ENCODE measurements at regions not wholly inside any gene's neighbourhood (a gene's known extent, or its start where the extent isn't known, plus 50 kb on each side); places are given as distances from the start of the nearest gene placed in this dataset.

GRCh38 chr20:60968853-60969720, 283.0 kb upstream of the CDH4 start:
- no peak overlapping the region for H3K4me3 ChIP-seq
- H3K27me3 Mint-ChIP-seq (ENCODE audit: insufficient read depth, low read depth): peaks cover 6% of the 10 kb centered on the region

GRCh38 chr20:60970601-60971000, 281.5 kb upstream of the CDH4 start:
- Histone ChIP-seq H3K4me1 (no peaks in the 10 kb centered on the region), H3K27me3 (peaks cover 6% of the 10 kb centered on the region), H3K9ac (no peak overlapping the region), H3K36me3 (no peaks in the 10 kb centered on the region), H4K20me1 (ENCODE audit: low read depth) (no peaks in the 10 kb centered on the region), H3K9me3 (ENCODE audit: low read depth) (no peaks in the 10 kb centered on the region), H3K79me2 (ENCODE audit: low read depth) (no peaks in the 10 kb centered on the region), H2AFZ (replicated peaks) (no peak overlapping the region), H3K4me3 (no peak overlapping the region), H3F3A (ENCODE audit: low read depth) (no peaks in the 10 kb centered on the region), H3K27ac (no peak overlapping the region), H3K4me2 (no peak overlapping the region)
- H3K27me3 Mint-ChIP-seq (ENCODE audit: insufficient read depth, low read depth): peaks cover 6% of the 10 kb centered on the region
- H3K9me3 Mint-ChIP-seq: no peaks in the 10 kb centered on the region
- no peak overlapping the region for H3K4me3 Mint-ChIP-seq
- H3K27ac Mint-ChIP-seq: no peak overlapping the region
- H3K36me3 Mint-ChIP-seq: no peaks in the 10 kb centered on the region
- TF ChIP-seq EZH2 (IDR thresholded peaks at IDR 0.05): no peak
- TF ChIP-seq EZH2phosphoT487 (IDR thresholded peaks at IDR 0.05): no peak
- TF ChIP-seq CTCF (IDR thresholded peaks at IDR 0.05): no peak
- no peaks in the 10 kb centered on the region for H3K4me1 Mint-ChIP-seq
- DNase-seq (ENCODE audit: low spot score): no peak

More at GRCh38 chr20:60968853-60969720, 283.0 kb upstream of the CDH4 start:
- Histone ChIP-seq H2AFZ (replicated peaks) (no peak overlapping the region), H3K36me3 (no peaks in the 10 kb centered on the region), H3K4me2 (no peak overlapping the region), H3K4me1 (no peaks in the 10 kb centered on the region), H3K9ac (no peak overlapping the region), H3F3A (ENCODE audit: low read depth) (no peaks in the 10 kb centered on the region), H3K27me3 (peaks cover 6% of the 10 kb centered on the region), H3K79me2 (ENCODE audit: low read depth) (no peaks in the 10 kb centered on the region), H3K27ac (no peak overlapping the region), H3K9me3 (ENCODE audit: low read depth) (no peaks in the 10 kb centered on the region), H4K20me1 (ENCODE audit: low read depth) (no peaks in the 10 kb centered on the region)
- Mint-ChIP-seq H3K4me1 (no peaks in the 10 kb centered on the region), H3K4me3 (no peak overlapping the region), H3K9me3 (no peaks in the 10 kb centered on the region), H3K27ac (no peak overlapping the region), H3K36me3 (no peaks in the 10 kb centered on the region)
- no peak for DNase-seq (ENCODE audit: low spot score)
- TF ChIP-seq EZH2phosphoT487 (IDR thresholded peaks at IDR 0.05): no peak
- no peak for TF ChIP-seq EZH2 (IDR thresholded peaks at IDR 0.05)
- TF ChIP-seq CTCF (IDR thresholded peaks at IDR 0.05): no peak

GRCh38 chr20:60974022-60974421, 278.0 kb upstream of the CDH4 start:
- no peak for DNase-seq (ENCODE audit: low spot score)
- H2AFZ ChIP-seq (replicated peaks): no peak overlapping the region
- no peaks in the 10 kb centered on the region for H3K36me3 ChIP-seq
- H3F3A ChIP-seq (ENCODE audit: low read depth): no peaks in the 10 kb centered on the region
- no peak overlapping the region for H3K4me2 ChIP-seq
- H3K9ac ChIP-seq: no peak overlapping the region
- peaks cover under 1% of the 10 kb centered on the region for H3K9me3 Mint-ChIP-seq
- H3K36me3 Mint-ChIP-seq: no peaks in the 10 kb centered on the region
- H3K9me3 ChIP-seq (ENCODE audit: low read depth): no peaks in the 10 kb centered on the region
- no peaks in the 10 kb centered on the region for H4K20me1 ChIP-seq (ENCODE audit: low read depth)
- peaks cover 6% of the 10 kb centered on the region for H3K27me3 Mint-ChIP-seq (ENCODE audit: insufficient read depth, low read depth)
- H3K4me1 Mint-ChIP-seq: peaks cover 9% of the 10 kb centered on the region
- H3K27ac ChIP-seq: no peak overlapping the region
- H3K27ac Mint-ChIP-seq: no peak overlapping the region
- no peak overlapping the region for H3K4me3 Mint-ChIP-seq
- H3K4me1 ChIP-seq: no peaks in the 10 kb centered on the region
- H3K79me2 ChIP-seq (ENCODE audit: low read depth): no peaks in the 10 kb centered on the region
- H3K4me3 ChIP-seq: no peak overlapping the region
- no peak for TF ChIP-seq CTCF (IDR thresholded peaks at IDR 0.05)
- no peak for TF ChIP-seq EZH2phosphoT487 (IDR thresholded peaks at IDR 0.05)
- no peak for TF ChIP-seq EZH2 (IDR thresholded peaks at IDR 0.05)
- H3K27me3 ChIP-seq: peaks cover 6% of the 10 kb centered on the region
